ENCODE measurements at regions not wholly inside any gene's neighbourhood (a gene's known extent, or its start where the extent isn't known, plus 50 kb on each side); places are given as distances from the start of the nearest gene placed in this dataset.

DNA sequence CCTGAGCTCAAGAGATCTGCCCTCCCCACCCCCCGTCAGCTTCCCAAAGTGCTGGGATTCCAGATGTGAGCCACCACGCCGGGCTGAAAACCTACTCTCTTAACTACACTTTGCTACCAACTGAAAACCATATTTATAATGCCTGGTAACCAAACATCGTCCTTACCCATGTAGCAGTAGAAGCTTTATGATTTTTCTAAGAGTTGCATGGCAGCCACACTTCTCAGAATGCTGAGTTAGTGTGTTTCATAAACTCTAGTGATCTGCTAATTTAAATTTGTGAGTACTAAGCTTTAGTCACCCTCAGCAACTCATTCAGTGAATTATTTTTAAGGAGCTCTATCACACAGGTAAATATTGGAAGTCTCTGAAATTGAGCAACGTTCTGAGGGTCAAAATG, 478.4 kb downstream of the KDM4C start:
- TF ChIP-seq, protein P1, sequence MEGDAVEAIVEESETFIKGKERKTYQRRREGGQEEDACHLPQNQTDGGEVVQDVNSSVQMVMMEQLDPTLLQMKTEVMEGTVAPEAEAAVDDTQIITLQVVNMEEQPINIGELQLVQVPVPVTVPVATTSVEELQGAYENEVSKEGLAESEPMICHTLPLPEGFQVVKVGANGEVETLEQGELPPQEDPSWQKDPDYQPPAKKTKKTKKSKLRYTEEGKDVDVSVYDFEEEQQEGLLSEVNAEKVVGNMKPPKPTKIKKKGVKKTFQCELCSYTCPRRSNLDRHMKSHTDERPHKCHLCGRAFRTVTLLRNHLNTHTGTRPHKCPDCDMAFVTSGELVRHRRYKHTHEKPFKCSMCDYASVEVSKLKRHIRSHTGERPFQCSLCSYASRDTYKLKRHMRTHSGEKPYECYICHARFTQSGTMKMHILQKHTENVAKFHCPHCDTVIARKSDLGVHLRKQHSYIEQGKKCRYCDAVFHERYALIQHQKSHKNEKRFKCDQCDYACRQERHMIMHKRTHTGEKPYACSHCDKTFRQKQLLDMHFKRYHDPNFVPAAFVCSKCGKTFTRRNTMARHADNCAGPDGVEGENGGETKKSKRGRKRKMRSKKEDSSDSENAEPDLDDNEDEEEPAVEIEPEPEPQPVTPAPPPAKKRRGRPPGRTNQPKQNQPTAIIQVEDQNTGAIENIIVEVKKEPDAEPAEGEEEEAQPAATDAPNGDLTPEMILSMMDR (IDR thresholded peaks at IDR 0.05; ENCODE audit: low read depth, low read length, missing control alignments): no peak
- H3K4me3 ChIP-seq (replicated peaks; ENCODE audit: low read depth, low read length): no peak overlapping the region
- DNase-seq (ENCODE audit: extremely low read depth, low read depth): no peak

GRCh38 chr9:7234144-7234543, 476.4 kb downstream of the KDM4C start:
- no peak overlapping the region for H3K4me3 ChIP-seq (replicated peaks; ENCODE audit: low read depth, low read length)
- TF ChIP-seq, protein P1 (IDR thresholded peaks at IDR 0.05; ENCODE audit: low read depth, low read length, missing control alignments): peak; percentile 66
- peak; percentile 10 for DNase-seq (ENCODE audit: extremely low read depth, low read depth)

GRCh38 chr9:7229571-7229970, 471.8 kb downstream of the KDM4C start:
- DNase-seq (ENCODE audit: extremely low read depth, low read depth): no peak
- TF ChIP-seq, protein P1 (IDR thresholded peaks at IDR 0.05; ENCODE audit: low read depth, low read length, missing control alignments): no peak
- H3K4me3 ChIP-seq (replicated peaks; ENCODE audit: low read depth, low read length): no peak overlapping the region

- no peak for DNase-seq (ENCODE audit: extremely low read depth, low read depth)
- TF ChIP-seq, protein P1 (IDR thresholded peaks at IDR 0.05; ENCODE audit: low read depth, low read length, missing control alignments): no peak
- H3K4me3 ChIP-seq (replicated peaks; ENCODE audit: low read depth, low read length): no peak overlapping the region
These were observed 471.0 kb downstream of the KDM4C start for GRCh38 chr9:7228726-7229125.

- TF ChIP-seq, protein P1 (IDR thresholded peaks at IDR 0.05; ENCODE audit: low read depth, low read length, missing control alignments): no peak
- DNase-seq (ENCODE audit: extremely low read depth, low read depth): no peak
- H3K4me3 ChIP-seq (replicated peaks; ENCODE audit: low read depth, low read length): no peak overlapping the region
These were observed 470.2 kb downstream of the KDM4C start for GRCh38 chr9:7227951-7228350.

GRCh38 chr9:7226007-7226640, 468.4 kb downstream of the KDM4C start:
- DNase-seq (ENCODE audit: extremely low read depth, low read depth): no peak
- TF ChIP-seq, protein P1 (IDR thresholded peaks at IDR 0.05; ENCODE audit: low read depth, low read length, missing control alignments): no peak
- no peak overlapping the region for H3K4me3 ChIP-seq (replicated peaks; ENCODE audit: low read depth, low read length)

Data from HFF-Myc (cell line).